ENCODE measurements at regions not wholly inside any gene's neighbourhood (a gene's known extent, or its start where the extent isn't known, plus 50 kb on each side); places are given as distances from the start of the nearest gene placed in this dataset.

DNA sequence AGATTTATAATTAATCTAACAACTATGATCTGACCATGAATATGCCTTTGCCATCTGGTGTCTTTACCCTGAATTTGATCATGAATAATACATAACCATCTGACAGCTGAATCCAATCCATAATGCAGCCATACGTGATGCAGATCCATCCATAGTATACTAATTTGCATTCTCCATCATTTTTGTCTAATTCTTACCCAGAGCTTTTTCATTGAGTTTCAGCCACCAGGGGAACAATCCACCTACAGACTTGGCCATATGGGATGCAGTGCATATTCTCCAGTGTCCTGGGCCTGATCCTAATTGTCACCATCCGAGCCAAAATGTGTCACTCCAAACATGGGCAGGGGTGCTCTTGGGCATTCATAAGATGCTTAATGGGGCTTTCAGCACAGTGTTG is 227.2 kb upstream of the CRIM1 start:
- TF ChIP-seq POLR2A (IDR thresholded peaks at IDR 0.05) = no peak
- TF ChIP-seq, protein P1, sequence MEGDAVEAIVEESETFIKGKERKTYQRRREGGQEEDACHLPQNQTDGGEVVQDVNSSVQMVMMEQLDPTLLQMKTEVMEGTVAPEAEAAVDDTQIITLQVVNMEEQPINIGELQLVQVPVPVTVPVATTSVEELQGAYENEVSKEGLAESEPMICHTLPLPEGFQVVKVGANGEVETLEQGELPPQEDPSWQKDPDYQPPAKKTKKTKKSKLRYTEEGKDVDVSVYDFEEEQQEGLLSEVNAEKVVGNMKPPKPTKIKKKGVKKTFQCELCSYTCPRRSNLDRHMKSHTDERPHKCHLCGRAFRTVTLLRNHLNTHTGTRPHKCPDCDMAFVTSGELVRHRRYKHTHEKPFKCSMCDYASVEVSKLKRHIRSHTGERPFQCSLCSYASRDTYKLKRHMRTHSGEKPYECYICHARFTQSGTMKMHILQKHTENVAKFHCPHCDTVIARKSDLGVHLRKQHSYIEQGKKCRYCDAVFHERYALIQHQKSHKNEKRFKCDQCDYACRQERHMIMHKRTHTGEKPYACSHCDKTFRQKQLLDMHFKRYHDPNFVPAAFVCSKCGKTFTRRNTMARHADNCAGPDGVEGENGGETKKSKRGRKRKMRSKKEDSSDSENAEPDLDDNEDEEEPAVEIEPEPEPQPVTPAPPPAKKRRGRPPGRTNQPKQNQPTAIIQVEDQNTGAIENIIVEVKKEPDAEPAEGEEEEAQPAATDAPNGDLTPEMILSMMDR (IDR thresholded peaks at IDR 0.05) = no peak
